ENCODE measurements at regions not wholly inside any gene's neighbourhood (a gene's known extent, or its start where the extent isn't known, plus 50 kb on each side); places are given as distances from the start of the nearest gene placed in this dataset.

DNA sequence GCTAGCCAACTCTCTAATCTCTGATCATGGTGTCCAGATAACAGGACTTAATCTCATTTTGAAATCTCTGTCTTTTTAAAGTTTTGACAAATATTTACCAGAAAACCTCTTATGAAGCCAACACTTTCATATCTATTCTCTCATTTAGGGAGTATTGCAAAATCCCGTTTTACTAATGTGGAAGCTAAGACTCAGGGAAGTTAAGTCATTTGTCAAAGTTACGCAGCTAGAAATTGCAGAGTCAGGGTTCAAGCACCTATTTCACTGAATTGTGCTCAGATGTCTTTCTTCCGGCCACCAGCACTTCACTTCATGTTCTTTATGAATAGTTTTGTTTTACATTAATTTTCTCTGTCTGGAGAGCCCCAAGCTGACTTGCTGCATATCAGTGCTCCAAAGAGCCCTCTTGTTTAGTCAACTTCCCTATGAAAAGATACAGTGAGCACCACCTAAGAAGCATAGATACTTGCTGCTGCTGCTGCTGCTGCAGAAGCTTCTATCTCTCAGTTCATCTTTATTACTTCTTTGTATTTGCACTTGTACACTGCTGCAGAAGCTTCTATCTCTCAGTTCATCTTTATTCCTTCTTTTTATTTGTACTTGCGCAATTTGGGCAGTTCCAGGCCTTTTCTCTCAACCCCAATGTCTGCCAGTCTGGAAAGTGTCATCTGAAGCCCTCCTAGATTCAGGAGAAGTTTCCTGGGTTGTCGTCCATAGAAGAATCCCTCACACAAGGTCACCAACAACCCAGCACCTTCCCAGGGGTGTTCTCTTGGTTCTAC is 329.7 kb downstream of the MAFB start:
- TF ChIP-seq, protein P1, sequence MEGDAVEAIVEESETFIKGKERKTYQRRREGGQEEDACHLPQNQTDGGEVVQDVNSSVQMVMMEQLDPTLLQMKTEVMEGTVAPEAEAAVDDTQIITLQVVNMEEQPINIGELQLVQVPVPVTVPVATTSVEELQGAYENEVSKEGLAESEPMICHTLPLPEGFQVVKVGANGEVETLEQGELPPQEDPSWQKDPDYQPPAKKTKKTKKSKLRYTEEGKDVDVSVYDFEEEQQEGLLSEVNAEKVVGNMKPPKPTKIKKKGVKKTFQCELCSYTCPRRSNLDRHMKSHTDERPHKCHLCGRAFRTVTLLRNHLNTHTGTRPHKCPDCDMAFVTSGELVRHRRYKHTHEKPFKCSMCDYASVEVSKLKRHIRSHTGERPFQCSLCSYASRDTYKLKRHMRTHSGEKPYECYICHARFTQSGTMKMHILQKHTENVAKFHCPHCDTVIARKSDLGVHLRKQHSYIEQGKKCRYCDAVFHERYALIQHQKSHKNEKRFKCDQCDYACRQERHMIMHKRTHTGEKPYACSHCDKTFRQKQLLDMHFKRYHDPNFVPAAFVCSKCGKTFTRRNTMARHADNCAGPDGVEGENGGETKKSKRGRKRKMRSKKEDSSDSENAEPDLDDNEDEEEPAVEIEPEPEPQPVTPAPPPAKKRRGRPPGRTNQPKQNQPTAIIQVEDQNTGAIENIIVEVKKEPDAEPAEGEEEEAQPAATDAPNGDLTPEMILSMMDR (conservative IDR thresholded peaks at IDR 0.05; ENCODE audit: low read depth, low read length): no peak
- TF ChIP-seq EZH2 (IDR thresholded peaks at IDR 0.05; ENCODE audit: low read length, unreplicated experiment): no peak
